ENCODE measurements at regions not wholly inside any gene's neighbourhood (a gene's known extent, or its start where the extent isn't known, plus 50 kb on each side); places are given as distances from the start of the nearest gene placed in this dataset.

- no peak for DNase-seq (ENCODE audit: extremely low read depth, low read depth)
- no peak for TF ChIP-seq CTCF (IDR thresholded peaks at IDR 0.05; ENCODE audit: low read depth, low read length)
Measured at GRCh38 chr13:59609421-59609820, 554.3 kb downstream of the DIAPH3 start.

All from AG09319 (cell line).